Stimulated activated CD8-positive, alpha-beta memory T cell treated with anti-CD3 and anti-CD28 coated beads, Interleukin-4, amount 100 ng/mL, for 24 hours (primary cell): ENCODE measurements at regions not wholly inside any gene's neighbourhood (a gene's known extent, or its start where the extent isn't known, plus 50 kb on each side); places are given as distances from the start of the nearest gene placed in this dataset.
"Not testable (repeated sequence)": the region's sequence is repeated elsewhere in the genome, so short reads cannot be mapped to it uniquely, and the experiment has no call there.

ENCODE experiments used
- DNase-seq: peaks from one replicate; pipeline ENCODE4 v3.0.0-alpha.2; 2020; ENCODE audit warnings: low read depth

DNA sequence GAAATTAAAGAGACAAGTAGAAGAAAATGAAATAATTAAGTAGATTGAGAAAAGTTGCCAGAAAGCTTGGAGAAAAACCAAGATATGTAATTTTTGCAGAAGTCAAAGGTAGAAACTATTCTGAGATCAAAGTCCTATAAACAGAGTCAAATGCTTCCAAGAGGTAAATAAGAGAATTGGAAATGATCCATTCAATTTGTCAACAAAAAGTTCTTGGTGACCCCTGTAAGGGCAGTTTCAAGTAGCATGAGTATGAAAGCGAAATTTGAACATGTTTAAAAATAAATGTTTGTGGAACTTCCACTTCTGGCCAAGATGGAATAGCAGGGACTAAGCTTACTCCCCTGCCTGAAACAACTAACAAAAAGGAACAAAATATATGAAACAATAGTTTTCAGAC is 562.0 kb downstream of the SMARCA1 start:
- DNase-seq, result no peak

DNA sequence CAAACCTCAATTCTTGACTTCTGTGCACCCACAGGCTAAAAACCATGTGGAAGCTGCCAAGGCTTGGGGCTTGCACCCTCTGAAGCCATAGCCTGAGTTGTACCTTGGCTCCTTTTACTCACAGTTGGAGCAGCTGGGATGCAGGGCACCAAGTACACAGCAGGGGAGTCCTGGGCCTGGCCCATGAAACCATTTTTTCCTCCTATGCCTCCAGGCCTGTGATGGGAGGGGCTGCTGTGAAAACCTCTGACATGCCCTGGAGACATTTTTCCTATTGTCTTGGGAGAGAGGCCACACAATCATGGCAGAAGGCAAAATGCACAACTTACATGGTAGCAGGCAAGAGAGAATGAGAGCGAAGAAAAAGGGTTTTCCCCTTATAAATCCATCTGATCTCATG is 568.6 kb downstream of the SMARCA1 start:
- not testable (repeated sequence) for DNase-seq

DNA sequence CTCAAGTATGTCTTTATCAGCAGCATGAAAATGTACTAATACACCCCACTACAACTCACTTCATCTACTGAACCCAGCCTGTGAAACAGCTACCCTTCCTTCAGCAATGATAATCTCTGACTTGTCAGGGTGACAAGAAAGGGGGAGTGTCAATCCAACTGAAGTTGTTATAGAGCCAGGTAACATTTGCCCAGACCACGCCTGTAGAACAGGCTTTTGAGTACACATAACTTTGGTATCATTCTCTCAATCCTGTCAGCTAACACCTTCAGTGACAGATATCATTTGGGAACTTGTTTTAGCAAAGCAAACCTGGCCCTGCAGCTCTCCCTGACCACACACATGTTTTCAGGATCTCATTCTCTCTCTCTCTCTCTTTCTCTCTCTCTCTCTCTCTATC is 592.2 kb downstream of the SMARCA1 start:
- no peak for DNase-seq

DNA sequence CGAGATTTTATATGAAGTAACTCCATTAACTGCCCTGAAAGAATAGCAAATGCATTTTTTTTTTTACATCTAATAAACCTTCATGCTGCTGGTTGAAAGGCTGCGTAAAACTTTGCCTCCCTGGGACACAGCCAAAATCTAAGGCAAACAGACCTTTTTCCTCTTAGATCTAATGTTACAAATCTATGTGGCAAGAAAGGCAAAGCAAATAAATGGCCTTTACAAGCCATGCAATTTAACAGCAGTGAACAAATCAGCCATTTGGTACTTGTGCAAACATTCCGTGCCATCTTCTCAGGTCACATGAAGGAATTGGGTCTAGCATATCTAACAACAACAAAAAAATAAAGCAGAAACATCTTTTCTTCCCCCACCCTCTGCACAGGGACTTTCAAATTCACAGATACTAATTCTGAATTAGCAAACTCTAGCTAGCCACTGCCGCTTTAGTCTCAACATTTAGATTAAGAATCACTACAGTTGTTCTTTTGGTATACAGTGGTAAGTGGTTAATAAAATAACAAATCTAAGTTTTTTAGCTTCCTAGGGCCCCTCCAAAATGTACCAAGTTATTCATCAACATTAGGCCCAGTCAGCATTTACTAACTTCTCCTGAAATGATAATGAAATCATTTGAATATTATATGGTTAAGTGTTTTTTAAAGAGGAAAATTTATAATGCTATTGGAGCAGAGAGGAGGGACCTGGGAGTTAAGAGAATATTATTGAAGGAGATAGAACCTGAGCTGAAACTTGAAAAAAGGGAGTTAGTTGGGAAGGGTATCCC is 593.8 kb downstream of the SMARCA1 start:
- DNase-seq, result no peak

DNA sequence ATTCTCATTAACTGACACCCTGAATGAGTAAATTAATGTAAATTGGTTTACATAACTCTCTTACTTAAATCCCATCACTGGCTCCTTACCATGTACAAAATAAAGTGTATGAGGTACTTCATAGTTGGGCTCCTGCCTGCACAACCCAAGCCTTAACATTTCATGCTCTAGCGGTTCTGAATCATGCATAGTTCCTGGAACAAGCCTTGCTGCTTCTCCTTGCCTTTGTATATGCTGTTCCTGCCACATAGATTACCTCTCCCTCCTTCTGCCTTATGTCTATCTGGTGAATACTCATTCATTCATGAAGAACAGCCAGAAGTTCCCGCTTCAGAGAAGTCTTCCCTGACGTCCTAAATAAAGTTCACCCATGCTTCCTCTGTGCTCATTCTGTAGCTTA is 594.7 kb downstream of the SMARCA1 start:
- DNase-seq, result no peak

DNA sequence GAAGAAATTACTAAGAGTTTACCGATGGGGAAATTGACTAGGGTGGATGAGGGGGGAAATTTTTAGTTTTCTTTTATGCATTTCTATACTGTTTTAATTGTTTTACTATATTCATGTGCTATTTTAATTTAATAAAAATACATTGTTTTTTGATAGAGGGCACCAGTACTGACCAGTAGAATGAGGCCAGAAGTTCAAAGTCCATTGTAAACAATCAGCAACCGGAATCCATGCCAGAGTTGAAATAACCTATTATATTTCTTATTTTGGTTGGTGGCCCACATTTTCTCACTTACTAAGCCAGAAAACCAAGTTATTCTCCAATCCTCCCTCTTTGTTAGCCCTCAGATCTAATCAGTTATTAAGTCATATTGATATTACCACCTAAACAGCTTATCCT is 595.9 kb downstream of the SMARCA1 start:
- no peak for DNase-seq

DNA sequence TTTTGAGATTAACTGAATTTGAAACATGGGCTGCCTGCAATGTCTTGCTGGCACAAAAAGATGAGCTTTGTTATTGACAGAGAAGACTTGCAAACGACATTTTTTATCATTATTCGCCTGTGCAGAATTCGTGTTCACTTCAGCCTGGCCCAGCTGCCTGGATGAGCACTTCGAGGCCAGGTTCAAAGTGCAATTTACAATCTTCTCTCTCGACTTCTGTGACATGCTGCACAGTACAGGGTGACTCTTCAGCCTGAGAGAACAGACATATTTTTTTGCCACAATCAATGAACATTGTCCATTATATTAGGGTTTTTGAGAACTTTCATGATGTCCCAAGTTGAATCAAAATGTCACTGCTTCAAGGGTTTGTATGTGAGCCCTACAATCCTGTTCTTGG is 616.5 kb downstream of the SMARCA1 start:
- DNase-seq, result no peak

DNA sequence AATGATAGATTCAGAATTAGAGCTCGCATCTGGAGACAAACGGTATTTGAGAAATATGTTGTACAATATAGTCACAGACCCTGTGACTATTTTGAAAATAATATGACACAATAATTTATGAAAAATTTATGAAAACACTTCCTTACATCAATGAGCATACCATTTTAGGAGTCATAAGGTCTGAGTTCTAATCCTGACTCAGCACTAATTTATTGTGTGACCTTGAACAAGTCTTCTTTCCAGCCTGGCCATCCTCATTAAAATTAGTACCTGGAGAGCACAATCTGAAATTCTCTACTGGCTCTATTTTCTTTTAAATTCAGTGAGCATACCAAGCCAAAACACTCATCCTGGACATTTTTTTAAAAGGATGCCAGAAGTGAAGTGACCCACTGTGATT is 622.3 kb downstream of the SMARCA1 start:
- DNase-seq, result no peak

DNA sequence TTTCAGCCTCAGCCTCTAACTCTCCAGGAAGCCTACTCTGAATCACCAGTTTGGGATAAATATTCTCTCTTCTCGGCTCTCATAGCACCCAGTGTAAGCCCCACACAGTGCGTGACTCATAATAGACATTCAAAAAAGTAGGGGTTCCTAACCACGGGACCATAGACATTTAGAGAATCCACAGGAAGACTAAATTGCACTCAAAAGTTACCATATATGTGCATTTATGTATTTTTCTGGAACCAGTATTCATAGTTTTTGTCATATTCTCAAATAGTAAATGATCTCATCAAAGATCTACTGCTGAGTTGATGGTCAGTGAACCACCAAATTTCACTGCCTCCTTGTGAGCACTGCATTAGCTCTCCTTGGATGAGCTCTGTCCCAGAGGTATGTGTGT is 625.7 kb downstream of the SMARCA1 start:
- DNase-seq, result no peak

DNA sequence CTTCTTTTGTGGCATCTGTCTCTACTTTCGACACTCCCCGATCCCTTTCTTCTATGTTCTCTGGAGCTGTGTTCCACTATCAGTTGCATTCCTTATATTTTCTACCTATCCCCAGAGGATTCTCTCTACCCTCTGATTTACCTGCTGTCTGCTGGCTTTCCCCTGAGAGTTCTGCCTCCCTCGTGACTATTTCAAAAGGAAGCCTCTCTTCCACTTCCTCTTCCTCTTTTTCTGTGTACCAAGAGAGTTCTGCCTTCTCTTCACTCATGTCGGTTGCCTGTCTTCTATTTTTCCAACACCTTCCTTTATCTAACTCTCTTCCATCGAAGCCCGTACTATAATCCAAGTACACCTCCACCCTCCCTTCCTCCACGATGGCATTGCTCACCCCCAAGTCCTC is 631.7 kb downstream of the SMARCA1 start:
- no peak for DNase-seq

DNA sequence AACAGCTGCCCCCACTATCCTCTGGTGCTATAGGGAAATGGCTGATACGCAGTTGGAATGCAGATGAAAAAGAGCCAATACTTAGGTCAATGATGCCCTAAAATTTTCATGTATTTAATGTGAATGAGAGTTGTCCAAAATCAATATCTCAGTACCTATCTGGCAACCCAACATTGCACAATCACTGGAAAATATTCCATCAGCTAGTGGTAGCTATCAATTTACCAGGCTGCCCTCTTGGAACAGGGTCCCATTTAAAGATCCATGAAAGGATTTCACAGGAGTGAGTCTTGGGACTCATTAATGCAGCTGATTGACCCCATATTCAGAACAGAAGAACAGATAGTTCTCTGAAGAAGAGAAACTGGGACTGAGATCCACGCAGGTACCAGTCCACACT is 638.9 kb downstream of the SMARCA1 start:
- no peak for DNase-seq

DNA sequence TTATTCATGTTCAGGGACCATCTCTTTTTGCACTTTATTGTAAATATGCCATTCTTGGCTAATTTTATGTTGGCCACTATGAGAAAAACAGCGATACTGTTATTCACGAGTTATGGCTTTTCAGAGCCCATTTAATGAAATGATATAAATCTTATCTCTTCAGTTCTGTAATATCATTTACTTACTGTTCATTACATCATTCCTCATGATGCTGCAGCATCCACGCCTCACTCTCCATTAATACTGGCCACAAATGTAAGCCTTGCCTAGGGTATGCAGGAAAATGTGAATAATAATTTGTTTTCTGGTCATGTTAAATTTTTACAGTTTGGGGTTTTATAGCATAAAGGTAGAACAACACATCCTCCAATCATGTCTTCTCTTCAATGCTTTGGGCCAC is 639.6 kb downstream of the SMARCA1 start:
- DNase-seq, result no peak

DNA sequence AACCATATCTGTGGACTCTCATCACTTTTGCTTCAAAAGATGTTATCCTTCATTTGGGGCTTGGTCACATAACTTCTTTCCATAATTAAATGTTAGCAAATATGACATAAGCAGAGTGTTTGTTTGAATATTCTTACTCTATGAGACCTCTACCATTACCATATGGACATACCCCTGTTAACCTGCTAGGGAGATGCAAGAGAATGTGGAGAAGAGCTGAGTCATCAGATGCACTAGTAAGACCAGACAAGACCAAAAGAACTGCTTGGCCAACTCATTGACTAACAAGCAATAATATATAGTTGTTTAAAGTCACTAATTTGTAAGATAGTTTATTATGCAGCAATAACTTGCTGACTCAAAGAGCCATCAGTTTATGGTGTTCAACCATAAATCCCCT is 652.9 kb downstream of the SMARCA1 start:
- DNase-seq, result no peak

DNA sequence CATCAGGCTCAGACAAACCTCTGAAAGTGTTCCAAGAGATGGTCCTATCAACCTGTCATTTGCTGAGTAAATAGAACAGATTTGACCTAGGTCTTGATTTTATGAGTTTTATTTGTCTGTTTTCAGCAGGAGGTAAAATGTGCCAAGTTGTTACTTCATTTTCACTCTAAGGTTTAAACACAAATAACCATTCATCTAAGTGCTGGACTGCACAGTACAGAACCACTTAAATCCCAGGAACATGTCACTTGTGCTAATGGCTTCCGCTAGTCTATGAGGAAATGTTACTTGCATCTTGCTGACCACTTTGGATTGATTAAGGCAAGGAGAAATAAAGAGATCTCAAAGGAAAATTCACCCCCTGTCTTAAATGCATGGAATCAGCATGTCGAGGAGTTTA is 660.7 kb downstream of the SMARCA1 start:
- DNase-seq, result no peak

DNA sequence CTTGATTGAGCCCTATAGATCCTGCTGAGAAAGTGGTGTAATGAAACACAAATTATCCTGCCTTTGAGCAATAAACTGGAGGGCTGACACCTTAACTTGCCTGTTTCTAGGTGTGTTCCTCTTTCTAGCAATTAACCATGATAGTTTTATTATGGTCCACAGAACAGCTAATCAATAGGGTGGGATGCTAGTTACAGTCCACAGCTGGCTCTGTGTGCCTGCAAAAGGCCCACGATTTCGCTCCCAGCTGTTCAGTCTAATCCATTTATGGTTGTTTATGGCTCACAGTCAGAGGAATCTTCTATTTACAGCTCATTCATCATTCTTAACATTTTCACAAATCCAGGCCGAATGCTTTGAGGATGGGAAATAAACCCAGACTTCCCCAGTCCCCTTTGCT is 674.9 kb downstream of the SMARCA1 start:
- DNase-seq, result no peak

DNA sequence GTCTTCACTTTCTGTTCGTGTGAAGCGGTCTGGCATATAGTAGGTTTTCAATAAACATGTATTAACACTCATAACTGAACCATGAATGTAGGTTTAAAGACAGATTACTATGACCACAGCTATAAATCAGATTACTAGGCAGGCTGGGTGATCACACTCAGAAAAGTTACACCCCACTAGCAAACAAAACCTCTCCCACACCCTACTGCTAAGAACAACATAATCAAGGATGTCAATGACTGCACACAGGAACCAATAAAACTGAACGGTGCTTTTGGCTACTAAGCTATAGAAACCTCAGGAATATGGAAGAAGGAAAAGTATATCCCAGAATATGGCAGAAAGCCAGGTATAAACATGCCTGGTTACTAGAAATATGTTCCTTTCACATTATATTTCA is 676.9 kb downstream of the SMARCA1 start:
- DNase-seq, result no peak

DNA sequence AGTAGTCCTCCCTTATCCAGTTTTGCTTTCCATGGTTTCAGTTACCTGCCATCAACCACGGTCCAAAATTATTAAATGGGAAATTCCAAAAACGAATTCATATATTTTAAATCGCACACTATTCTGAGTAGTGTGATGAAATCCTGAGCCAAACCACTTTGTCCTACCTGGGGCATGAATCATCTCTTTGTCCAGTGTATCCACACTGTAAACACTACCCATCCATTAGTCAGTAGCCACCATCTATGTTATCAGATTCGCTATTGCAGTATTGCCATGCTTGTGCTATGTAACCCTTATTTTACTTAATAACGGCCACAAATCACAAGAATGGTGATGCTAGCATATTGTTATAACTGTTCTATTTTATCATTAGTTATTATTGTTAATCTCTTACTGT is 704.6 kb downstream of the SMARCA1 start:
- no peak for DNase-seq

DNA sequence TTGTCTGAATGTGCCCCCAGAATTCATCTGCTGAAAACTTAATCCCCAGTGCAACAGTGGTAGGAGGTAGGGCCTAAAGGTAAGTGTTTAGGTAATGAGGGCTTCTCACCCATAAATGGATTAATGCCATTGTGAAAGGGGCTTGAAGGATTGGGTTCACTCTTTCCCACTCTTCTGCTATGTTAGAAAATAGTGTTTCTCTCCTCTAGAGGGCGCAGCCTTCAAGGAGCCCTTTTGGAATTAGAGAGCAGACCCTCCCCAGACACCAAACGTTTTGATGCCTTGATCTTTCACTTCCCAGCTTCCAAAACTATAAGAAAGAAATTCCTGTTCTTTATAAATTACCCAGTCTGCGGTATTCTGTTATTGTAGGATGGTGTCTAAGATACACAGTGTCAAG is 706.4 kb downstream of the SMARCA1 start:
- DNase-seq, result no peak

DNA sequence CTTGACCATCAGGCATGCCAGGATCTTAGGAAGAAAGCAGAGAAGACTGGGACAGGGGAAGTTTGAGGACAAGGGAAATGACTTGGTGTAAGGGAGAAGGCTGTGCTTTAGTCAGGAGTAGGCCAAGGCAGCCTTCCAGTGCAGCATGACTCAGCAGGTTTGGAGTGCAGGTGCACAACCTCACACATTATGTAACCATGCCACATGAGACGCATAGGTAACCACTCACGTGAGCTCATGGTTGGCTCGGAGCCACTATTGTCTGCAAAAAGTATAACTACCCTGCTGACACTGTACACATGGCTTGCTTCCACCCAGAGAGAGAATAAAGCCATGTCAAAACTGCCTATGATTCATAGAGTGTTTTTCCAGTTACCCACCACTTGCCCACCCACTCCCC is 715.9 kb downstream of the SMARCA1 start:
- DNase-seq, result no peak

DNA sequence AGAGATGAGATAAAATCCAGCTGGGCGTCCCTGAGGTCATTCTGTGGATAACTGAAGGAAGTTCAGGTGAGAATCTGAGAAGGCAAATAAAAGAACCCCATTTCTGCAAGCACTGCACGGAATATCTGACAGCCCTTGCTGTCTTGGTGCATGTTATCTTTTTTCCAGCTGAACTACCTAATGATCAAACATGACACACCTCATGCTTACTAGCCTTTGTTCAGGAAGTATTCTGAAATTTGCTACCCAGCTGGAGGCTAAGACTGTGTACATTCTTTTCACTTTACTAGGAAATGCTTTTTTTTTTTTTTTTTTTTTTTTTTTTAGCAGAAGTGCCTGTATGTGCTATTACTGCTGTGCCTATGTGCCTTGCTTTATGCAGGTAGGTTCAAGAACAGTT is 718.1 kb downstream of the SMARCA1 start:
- no peak for DNase-seq

DNA sequence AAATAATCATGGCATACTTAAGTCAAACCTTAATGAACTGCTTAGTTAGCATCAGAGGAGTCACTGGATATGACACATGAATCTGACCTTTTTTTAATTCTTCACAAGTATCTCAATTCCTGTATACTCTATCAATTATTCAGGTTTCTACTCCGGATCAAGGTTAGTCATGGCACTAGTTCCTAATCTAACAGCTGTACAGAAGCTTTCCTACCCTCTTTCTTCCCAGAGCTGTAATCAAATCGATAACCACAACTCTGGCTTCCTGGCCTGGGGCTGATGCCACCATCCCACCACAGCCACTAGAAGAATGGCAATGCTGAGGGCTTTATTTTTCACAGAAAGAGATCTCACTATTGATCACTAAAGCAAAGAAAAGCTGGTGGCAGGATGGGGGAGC is 718.5 kb downstream of the SMARCA1 start:
- DNase-seq, result no peak

DNA sequence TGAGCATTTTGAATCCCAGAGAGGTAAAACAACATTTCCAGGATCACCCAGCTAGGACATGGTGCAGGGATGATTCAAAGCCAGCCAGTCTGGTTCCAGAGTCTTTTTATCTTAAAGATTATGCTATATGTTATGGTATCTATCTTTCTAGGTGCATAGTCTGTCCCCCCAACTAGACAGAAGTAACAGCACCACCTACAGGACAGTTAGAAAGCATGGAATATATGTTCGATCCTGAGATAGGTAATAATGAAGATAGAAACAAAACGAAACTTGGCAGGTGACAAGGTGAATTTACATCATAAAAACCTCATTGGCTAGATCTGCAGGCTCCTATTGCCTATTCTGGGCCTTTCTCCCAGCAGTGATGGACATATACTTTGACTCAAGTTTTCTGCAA is 723.2 kb downstream of the SMARCA1 start:
- DNase-seq, result no peak

DNA sequence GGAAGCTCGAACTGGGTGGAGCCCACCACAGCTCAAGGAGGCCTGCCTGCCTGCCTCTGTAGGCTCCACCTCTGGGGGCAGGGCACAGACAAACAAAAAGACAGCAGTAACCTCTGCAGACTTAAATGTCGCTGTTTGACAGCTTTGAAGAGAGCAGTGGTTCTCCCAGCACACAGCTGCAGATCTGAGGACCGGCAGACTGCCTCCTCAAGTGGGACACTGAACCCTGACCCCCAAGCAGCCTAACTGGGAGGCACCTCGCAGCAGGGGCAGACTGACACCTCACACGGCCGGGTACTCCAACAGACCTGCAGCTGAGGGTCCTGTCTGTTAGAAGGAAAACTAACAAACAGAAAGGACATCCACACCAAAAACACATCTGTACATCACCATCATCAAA is 730.9 kb upstream of the ACTRT1 start:
- DNase-seq, result not testable (repeated sequence)

DNA sequence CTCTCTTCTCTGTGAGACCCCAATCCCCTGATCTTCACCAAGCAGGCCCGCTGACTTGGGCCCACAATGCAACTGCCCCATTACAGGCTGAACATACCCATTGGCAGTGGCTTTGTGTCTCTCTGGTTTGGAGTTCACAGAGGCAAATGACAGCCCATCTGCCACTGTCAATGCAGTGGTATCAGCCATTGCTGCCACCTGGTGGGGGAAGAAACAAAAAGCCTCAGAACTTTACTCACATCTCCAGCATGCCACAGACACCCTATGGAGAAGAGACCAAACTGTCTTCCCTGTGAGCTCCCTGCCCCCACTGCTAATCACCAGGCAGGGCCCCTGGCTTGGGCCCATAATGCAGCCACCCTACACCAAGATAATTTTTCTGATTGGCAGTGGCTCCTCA is 729.3 kb upstream of the ACTRT1 start:
- DNase-seq, result peak; percentile 0

DNA sequence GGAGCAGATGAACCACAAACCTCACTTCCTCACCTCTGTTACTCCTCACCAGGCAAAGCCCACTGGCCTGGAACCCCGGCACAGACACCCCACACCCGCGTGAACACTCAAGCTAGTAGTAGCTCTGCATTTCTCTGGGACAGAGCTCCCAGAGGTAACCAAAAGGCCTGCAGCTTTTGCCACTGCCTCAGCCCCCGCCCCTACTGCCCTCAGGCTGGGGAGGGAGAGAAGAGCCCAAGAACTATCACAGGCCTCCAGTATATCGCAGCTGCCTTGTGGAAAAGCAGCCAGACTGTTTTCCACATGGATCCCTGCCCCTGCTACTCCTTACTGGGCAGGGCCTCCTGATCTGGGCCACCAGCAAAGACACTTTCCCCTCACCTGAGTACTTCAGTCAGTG is 728.7 kb upstream of the ACTRT1 start:
- no peak for DNase-seq
